AG09319 (cell line): ENCODE measurements at regions not wholly inside any gene's neighbourhood (a gene's known extent, or its start where the extent isn't known, plus 50 kb on each side); places are given as distances from the start of the nearest gene placed in this dataset.

Experiments used
- DNase-seq: peaks from one replicate; pipeline ENCODE4 v3.0.0-alpha.2; 2010; ENCODE audit warnings: low read depth; ENCODE audit errors: extremely low read depth
- CTCF ChIP-seq: IDR thresholded peaks from 2 replicates; pipeline ENCODE4 v1.5.1; 2011; ENCODE audit warnings: low read depth, mild to moderate bottlenecking, inconsistent platforms, low read length, moderate library complexity

GRCh38 chr6:14354919-14355572 lies 237.5 kb downstream of the CD83 start:
- peak; percentile 41 for DNase-seq
- TF ChIP-seq CTCF: no peak

GRCh38 chr6:14359438-14359837 lies 241.9 kb downstream of the CD83 start:
- DNase-seq: no peak
- TF ChIP-seq CTCF: no peak

GRCh38 chr6:14360565-14360964 lies 243.0 kb downstream of the CD83 start:
- TF ChIP-seq CTCF: no peak
- no peak for DNase-seq

- DNase-seq: no peak
- TF ChIP-seq CTCF: no peak
These were observed 243.7 kb downstream of the CD83 start for GRCh38 chr6:14361297-14361696.

GRCh38 chr6:14361956-14362587 lies 244.5 kb downstream of the CD83 start:
- no peak for DNase-seq
- no peak for TF ChIP-seq CTCF

GRCh38 chr6:14364370-14364769 lies 246.8 kb downstream of the CD83 start:
- DNase-seq: no peak
- no peak for TF ChIP-seq CTCF

GRCh38 chr6:14365393-14365792 lies 247.8 kb downstream of the CD83 start:
- DNase-seq: no peak
- TF ChIP-seq CTCF: no peak
